ENCODE measurements at regions not wholly inside any gene's neighbourhood (a gene's known extent, or its start where the extent isn't known, plus 50 kb on each side); places are given as distances from the start of the nearest gene placed in this dataset.

- Histone ChIP-seq H3K4me1 (ENCODE audit: control insufficient read depth in 1 of 2, insufficient read depth in 2 of 2, low read length in 2 of 2) (no peaks in the 10 kb centered on the region), H3K9ac (ENCODE audit: low read length) (no peak overlapping the region), H3K27me3 (ENCODE audit: insufficient read depth, low read length) (no peaks in the 10 kb centered on the region), H3K4me2 (ENCODE audit: low read length) (no peak overlapping the region), H3K36me3 (ENCODE audit: control insufficient read depth in 1 of 2, insufficient read depth in 2 of 2, low read length in 2 of 2) (no peaks in the 10 kb centered on the region), H3K4me3 (replicated peaks in 1 of 2; ENCODE audit: low read depth in 1 of 2, low read length in 2 of 2) (no peak overlapping the region), H4K20me1 (ENCODE audit: insufficient read depth) (no peaks in the 10 kb centered on the region), H3K79me2 (ENCODE audit: insufficient read depth, low read length) (no peaks in the 10 kb centered on the region), H3K9me2 (ENCODE audit: insufficient read depth) (no peaks in the 10 kb centered on the region), H2AFZ (ENCODE audit: low read depth, low read length, poor library complexity, severe bottlenecking) (no peak overlapping the region), H3K9me3 (ENCODE audit: control insufficient read depth in 1 of 2, insufficient read depth in 1 of 2, low read depth in 1 of 2, low read length in 2 of 2) (no peaks in the 10 kb centered on the region), H3K27ac (ENCODE audit: low read depth, low read length) (no peak overlapping the region)
- BruUV-seq (replicated peaks) = no TSS peak
- TF ChIP-seq EZH2phosphoT487 (IDR thresholded peaks at IDR 0.05; ENCODE audit: borderline replicate concordance) = no peak
- TF ChIP-seq YY1 (IDR thresholded peaks at IDR 0.05; ENCODE audit: extremely low read depth, insufficient replicate concordance, low read depth, low read length) = no peak
- intact Hi-C loops (cut with micrococcal nuclease) = no loop called here
- no peak for DNase-seq (ENCODE audit: low read depth, low spot score)
- RAD21 ChIA-PET (ENCODE audit: low non-redundant PET in 1 of 2, low total read pairs in 2 of 2, uncharacterized antibody in 2 of 2, unreplicated experiment in 2 of 2) = no interaction called here
- ATAC-seq = no peak
- CTCF ChIA-PET = no interaction called here
- POLR2A ChIA-PET = no interaction called here
Measured at GRCh38 chr4:171221181-171221580, 592.0 kb upstream of the GALNTL6 start.

DNA sequence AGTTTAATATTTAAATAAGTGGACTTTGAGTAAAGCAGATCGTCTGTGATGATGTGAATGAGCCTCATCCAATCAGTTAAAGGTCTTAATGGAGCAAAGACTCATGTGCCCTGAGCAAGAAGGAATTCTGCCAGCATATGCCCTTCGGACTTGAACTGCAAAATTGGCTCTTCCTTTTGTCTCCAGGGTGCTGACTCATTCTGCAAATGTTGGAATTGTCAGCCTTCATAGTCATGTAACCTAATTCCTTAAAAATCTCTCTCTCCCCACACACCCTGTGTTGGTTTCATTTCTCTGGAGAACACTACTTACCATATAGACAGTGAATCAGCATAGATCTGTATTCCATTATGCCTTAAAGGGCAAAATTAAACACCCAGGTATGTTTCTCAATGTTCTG lies 609.8 kb upstream of the GALNTL6 start:
- H2AFZ ChIP-seq (ENCODE audit: low read depth, low read length, poor library complexity, severe bottlenecking) = peak overlapping the region; percentile 54
- peak overlapping the region; percentile 20 for H3K4me2 ChIP-seq (ENCODE audit: low read length)

More for the DNA sequence above, 609.8 kb upstream of the GALNTL6 start:
- DNase-seq (ENCODE audit: low read depth, low spot score) (no peak), ATAC-seq (no peak; the same call in 1 of the 2 replicates)
- RAD21 ChIA-PET (ENCODE audit: low non-redundant PET in 1 of 2, low total read pairs in 2 of 2, uncharacterized antibody in 2 of 2, unreplicated experiment in 2 of 2) = interaction anchor here in 1 of 2 experiments (0.7 kb wide), 1 partner anchor 67 kb away, joined by 3 read pairs; no protein-coding TSS in a partner anchor
- Histone ChIP-seq H3K9me3 (ENCODE audit: control insufficient read depth in 1 of 2, insufficient read depth in 1 of 2, low read depth in 1 of 2, low read length in 2 of 2) (no peaks in the 10 kb centered on the region), H4K20me1 (ENCODE audit: insufficient read depth) (no peaks in the 10 kb centered on the region), H3K4me3 (replicated peaks in 1 of 2; ENCODE audit: low read depth in 1 of 2, low read length in 2 of 2) (no peak overlapping the region), H3K9ac (ENCODE audit: low read length) (no peak overlapping the region), H3K9me2 (ENCODE audit: insufficient read depth) (no peaks in the 10 kb centered on the region), H3K27ac (ENCODE audit: low read depth, low read length) (no peak overlapping the region), H3K4me1 (ENCODE audit: control insufficient read depth in 1 of 2, insufficient read depth in 2 of 2, low read length in 2 of 2) (peaks cover 0 to 6% of the 10 kb centered on the region in 2 experiments; a peak in 2 of 4 replicates), H3K36me3 (ENCODE audit: control insufficient read depth in 1 of 2, insufficient read depth in 2 of 2, low read length in 2 of 2) (no peaks in the 10 kb centered on the region), H3K27me3 (ENCODE audit: insufficient read depth, low read length) (no peaks in the 10 kb centered on the region), H3K79me2 (ENCODE audit: insufficient read depth, low read length) (no peaks in the 10 kb centered on the region)
- BruUV-seq (replicated peaks) = no TSS peak
- intact Hi-C loops (cut with micrococcal nuclease) = no loop called here
- POLR2A ChIA-PET = no interaction called here
- CTCF ChIA-PET = no interaction called here
- TF ChIP-seq FOSL1 (IDR thresholded peaks at IDR 0.05; ENCODE audit: low read depth) (peak; percentile 30; the same call in 1 of the 2 replicates), RAD21 (IDR thresholded peaks at IDR 0.05; ENCODE audit: low read depth) (no peak)
